Smooth muscle cell (in vitro differentiated cells): ENCODE measurements at regions not wholly inside any gene's neighbourhood (a gene's known extent, or its start where the extent isn't known, plus 50 kb on each side); places are given as distances from the start of the nearest gene placed in this dataset.
"Not testable (repeated sequence)": the region's sequence is repeated elsewhere in the genome, so short reads cannot be mapped to it uniquely, and the experiment has no call there.

ENCODE experiments used
- DNase-seq: peaks from one replicate; lab custom pipeline; 2025; ENCODE audit not compliant: unreplicated experiment; lab: John Stamatoyannopoulos, UW
- H2AFZ ChIP-seq: fragments of 200-600 bp; sonication (generic); 2 replicates; pipeline ENCODE4 v1.6.0; 2016; ENCODE audit warnings: antibody characterized with exemption, low read depth, mild to moderate bottlenecking
- H3F3A ChIP-seq: fragments of 200-600 bp; sonication (generic); 2 replicates; pipeline ENCODE4 v1.6.0; 2017; ENCODE audit warnings: antibody characterized with exemption, low read depth
- H3K27ac ChIP-seq: fragments of 200-600 bp; sonication (generic); 2 replicates; pipeline ENCODE4 v1.5.1; 2016; ENCODE audit warnings: low read depth, mild to moderate bottlenecking
- H3K27me3 ChIP-seq: fragments of 200-600 bp; sonication (generic); 2 replicates; pipeline ENCODE4 v1.6.1; 2016; ENCODE audit warnings: low read depth, mild to moderate bottlenecking
- H3K36me3 ChIP-seq: fragments of 200-600 bp; sonication (generic); 2 replicates; pipeline ENCODE4 v1.5.1; 2016; ENCODE audit warnings: low read depth
- H3K4me1 ChIP-seq: fragments of 200-600 bp; sonication (generic); 2 replicates; pipeline ENCODE4 v1.5.1; 2016; ENCODE audit warnings: low read depth
- H3K4me2 ChIP-seq: fragments of 200-600 bp; sonication (generic); 2 replicates; pipeline ENCODE4 v1.6.0; 2016; ENCODE audit warnings: mild to moderate bottlenecking
- H3K4me3 ChIP-seq: fragments of 200-600 bp; sonication (generic); 2 replicates; pipeline ENCODE4 v1.5.1; 2016; ENCODE audit warnings: mild to moderate bottlenecking
- H3K79me2 ChIP-seq: fragments of 200-600 bp; sonication (generic); 2 replicates; pipeline ENCODE4 v1.6.0; 2016; ENCODE audit warnings: low read depth, mild to moderate bottlenecking
- H3K9ac ChIP-seq: fragments of 200-600 bp; sonication (generic); 2 replicates; pipeline ENCODE4 v1.6.0; 2016; ENCODE audit warnings: low read depth
- H3K9me3 ChIP-seq: fragments of 200-600 bp; sonication (generic); replicated peaks from 2 replicates; pipeline ENCODE4 v1.5.1; 2016; ENCODE audit warnings: low read depth
- H4K20me1 ChIP-seq: fragments of 200-600 bp; sonication (generic); 2 replicates; pipeline ENCODE4 v1.6.0; 2016; ENCODE audit warnings: low read depth
- WGBS: methylation state at CpG from one replicate; pipeline ENCODE4 v1.1.7; 2016; ENCODE audit warnings: low lambda C conversion rate; 5-methylcytosine and 5-hydroxymethylcytosine counted together
- TF ChIP-seq, protein P1 (sequence below): fragments of 200-600 bp; sonication (generic); IDR thresholded peaks from 2 replicates; pipeline ENCODE4 v1.5.1; 2017; ENCODE audit warnings: borderline replicate concordance, mild to moderate bottlenecking, antibody characterized with exemption; ENCODE audit not compliant: insufficient read depth, poor library complexity, severe bottlenecking

DNA sequence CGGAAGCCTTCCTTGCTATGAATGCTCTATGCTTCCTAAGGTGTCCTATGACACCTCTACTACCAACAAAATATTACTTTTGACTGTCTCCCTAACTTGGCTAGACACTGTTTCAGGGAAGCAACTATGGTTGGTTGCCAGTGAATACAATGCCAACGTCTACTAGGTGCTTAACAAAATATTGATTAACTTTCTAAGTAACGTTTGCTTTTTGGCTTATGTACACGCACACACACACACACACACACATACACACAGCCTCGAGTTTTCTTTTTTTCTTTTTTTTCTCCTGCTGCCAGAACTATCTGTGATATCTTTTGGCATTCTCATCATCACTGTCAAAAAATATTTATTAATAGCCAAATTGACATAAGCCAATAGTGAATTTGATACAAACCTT, 864.0 kb downstream of the PLA2G4A start:
- Histone ChIP-seq H2AFZ (no peak overlapping the region), H3K4me1 (no peaks in the 10 kb centered on the region), H3F3A (no peaks in the 10 kb centered on the region), H4K20me1 (no peaks in the 10 kb centered on the region), H3K4me2 (no peak overlapping the region), H3K36me3 (no peaks in the 10 kb centered on the region), H3K27me3 (no peaks in the 10 kb centered on the region), H3K4me3 (no peak overlapping the region), H3K9me3 (no peaks in the 10 kb centered on the region), H3K27ac (no peak overlapping the region), H3K9ac (no peak overlapping the region), H3K79me2 (no peaks in the 10 kb centered on the region)
- TF ChIP-seq, protein P1, sequence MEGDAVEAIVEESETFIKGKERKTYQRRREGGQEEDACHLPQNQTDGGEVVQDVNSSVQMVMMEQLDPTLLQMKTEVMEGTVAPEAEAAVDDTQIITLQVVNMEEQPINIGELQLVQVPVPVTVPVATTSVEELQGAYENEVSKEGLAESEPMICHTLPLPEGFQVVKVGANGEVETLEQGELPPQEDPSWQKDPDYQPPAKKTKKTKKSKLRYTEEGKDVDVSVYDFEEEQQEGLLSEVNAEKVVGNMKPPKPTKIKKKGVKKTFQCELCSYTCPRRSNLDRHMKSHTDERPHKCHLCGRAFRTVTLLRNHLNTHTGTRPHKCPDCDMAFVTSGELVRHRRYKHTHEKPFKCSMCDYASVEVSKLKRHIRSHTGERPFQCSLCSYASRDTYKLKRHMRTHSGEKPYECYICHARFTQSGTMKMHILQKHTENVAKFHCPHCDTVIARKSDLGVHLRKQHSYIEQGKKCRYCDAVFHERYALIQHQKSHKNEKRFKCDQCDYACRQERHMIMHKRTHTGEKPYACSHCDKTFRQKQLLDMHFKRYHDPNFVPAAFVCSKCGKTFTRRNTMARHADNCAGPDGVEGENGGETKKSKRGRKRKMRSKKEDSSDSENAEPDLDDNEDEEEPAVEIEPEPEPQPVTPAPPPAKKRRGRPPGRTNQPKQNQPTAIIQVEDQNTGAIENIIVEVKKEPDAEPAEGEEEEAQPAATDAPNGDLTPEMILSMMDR, result no peak
- DNase-seq, result no peak
- WGBS, result 80% methylated on average over 5 of the region's 5 CpGs

DNA sequence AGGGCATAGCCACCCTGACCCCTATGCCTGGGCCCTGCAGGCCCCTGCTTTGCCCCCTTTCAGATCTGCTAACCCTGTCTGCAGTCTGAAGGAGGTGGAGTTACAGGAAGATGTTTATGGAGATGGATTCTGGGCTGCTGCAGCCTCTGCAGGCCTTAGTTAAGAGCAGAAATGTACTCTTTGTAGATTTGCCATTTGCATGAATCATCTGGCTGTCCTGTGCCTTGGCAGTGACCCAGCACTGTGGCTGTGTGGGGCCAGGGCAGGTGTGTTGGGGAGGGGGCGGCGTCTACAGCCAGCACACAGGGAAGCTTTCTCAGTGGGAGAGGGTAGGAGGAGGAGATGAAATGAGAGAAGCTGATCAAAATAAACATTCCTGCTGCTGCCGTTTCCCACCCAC, 867.3 kb downstream of the PLA2G4A start:
- Histone ChIP-seq H4K20me1 (no peaks in the 10 kb centered on the region), H3K27ac (no peak overlapping the region), H3F3A (no peaks in the 10 kb centered on the region), H3K9ac (no peak overlapping the region), H3K36me3 (no peaks in the 10 kb centered on the region), H2AFZ (no peak overlapping the region), H3K4me3 (no peak overlapping the region), H3K4me2 (no peak overlapping the region), H3K79me2 (no peaks in the 10 kb centered on the region), H3K4me1 (no peaks in the 10 kb centered on the region), H3K9me3 (no peaks in the 10 kb centered on the region), H3K27me3 (no peaks in the 10 kb centered on the region)
- TF ChIP-seq, protein P1, result no peak
- no peak for DNase-seq
- 93% methylated on average over 3 of the region's 3 CpGs for WGBS

DNA sequence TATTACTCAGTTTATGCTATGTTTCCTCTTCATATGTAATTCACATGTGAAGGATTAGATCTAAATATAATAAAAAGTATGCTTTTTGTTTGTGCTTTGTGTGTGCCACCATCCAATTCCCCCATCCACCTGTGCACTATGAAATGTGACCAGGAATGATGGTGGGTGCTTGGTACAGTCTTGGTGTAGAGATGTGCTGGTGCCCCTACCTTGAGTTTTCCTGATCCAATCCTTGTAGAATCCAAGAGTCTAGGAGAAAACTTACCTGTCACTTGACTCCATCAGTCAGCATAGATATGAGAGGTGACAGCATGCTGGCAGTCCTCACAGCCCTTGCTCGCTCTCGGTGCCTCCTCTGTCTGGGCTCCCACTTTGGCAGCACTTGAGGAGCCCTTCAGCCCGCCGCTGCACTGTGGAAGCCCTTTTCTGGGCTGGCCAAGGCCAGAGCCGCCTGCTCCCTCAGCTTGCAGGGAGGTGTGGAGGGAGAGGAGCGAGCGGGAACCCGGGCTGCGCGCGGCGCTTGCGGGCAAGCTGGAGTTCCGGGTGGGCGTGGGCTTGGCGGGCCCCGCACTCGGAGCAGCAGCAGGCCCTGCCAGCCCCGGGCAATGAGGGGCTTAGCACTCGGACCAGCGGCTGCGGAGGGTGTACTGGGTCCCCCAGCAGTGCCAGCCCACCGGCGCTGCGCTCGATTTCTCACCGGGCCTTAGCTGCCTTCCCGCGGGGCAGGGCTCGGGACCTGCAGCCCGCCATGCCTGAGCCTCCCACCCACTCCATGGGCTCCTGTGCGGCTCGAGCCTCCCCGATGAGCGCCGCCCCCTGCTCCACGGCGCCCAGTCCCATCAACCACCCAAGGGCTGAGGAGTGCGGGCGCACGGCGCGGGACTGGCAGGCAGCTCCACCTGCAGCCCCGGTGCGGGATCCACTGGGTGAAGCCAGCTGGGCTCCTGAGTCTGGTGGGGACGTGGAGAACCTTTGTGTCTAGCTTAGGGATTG, 874.7 kb downstream of the PLA2G4A start:
- H3K27ac ChIP-seq, DNase-seq, H3K4me3 ChIP-seq, H3K9me3 ChIP-seq, H3K4me2 ChIP-seq, H3K79me2 ChIP-seq, H3K27me3 ChIP-seq, H3K36me3 ChIP-seq, H2AFZ ChIP-seq, H3F3A ChIP-seq, H3K4me1 ChIP-seq, H3K9ac ChIP-seq, H4K20me1 ChIP-seq: not testable (repeated sequence)
- WGBS, result 98% methylated on average over 35 of the region's 46 CpGs

DNA sequence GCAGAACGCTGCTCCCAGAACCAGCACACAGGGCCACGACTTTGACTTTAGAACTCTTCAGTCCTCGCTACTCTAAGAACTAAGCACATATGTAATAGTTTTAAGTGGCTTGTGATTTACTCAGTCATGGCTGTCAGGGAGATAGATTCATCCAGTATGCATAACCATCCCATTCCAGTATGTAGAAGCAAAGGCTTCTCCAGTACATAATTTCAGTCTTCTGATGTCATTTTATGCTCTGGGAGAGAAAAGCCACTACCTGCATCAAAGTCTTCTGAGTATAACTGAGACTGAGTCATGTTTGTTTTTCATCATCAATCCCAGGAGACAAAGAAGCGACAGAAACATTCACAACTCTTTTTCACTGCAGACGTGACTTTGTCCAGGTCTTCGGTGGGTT, 885.7 kb downstream of the PLA2G4A start:
- Histone ChIP-seq H2AFZ (no peak overlapping the region), H3F3A (no peaks in the 10 kb centered on the region), H3K4me3 (no peak overlapping the region), H3K27me3 (no peaks in the 10 kb centered on the region), H3K27ac (no peak overlapping the region), H3K4me2 (no peak overlapping the region), H3K4me1 (no peaks in the 10 kb centered on the region), H3K9ac (no peak overlapping the region), H3K9me3 (no peaks in the 10 kb centered on the region), H4K20me1 (no peaks in the 10 kb centered on the region), H3K36me3 (no peaks in the 10 kb centered on the region), H3K79me2 (no peaks in the 10 kb centered on the region)
- DNase-seq, result no peak
- TF ChIP-seq, protein P1, result no peak
- 96% methylated on average over 6 of the region's 6 CpGs for WGBS
